ENCODE measurements at regions not wholly inside any gene's neighbourhood (a gene's known extent, or its start where the extent isn't known, plus 50 kb on each side); places are given as distances from the start of the nearest gene placed in this dataset.

DNA sequence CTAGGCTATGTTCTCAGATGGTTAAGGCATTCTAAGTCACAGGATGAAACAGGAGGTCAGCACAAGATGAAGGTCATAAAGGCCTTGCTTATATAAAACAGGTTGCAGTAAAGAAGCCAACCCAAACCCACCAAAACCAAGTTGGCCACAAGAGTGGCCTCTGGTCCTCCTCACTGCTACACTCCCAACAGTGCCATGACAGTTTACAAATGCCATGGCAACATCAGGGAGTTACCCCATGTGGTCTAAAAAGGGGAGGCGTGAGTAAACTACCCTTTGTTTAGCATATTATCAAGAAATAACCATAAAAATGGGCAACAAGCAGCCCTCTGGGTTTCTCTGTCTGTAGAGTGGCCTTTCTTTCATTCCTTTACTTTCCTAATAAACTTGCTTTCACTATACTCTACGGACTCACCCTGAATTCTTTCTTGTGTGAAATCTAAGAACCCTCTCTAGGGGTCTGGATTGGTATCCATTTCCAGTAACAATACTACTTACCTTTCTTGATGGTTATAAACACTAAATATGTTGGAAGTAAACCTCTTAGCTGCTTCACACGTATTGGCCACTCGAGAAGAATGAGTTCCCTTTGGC, 1237.9 kb downstream of the FAM181B start:
- intact Hi-C loops (cut with DNase I) = no loop called here

DNA sequence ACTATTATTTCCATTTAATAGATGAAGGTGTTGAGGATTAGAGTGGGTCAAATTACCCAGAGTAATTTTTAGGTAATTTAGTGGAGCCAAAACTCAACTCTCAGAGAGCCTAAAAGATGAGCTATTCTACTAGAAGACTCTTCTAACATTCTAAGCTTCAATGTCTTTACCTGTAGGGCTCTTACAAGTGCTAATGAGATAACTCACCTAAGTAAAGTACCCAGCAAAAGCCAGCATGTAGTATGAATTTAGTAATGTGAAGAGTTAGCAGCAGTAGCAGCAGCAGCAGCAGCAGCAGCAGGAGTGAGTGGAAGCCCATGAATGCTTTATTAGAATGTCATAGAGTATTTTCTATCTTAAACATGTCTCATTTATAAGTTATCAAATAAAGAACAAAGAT, 1239.2 kb downstream of the FAM181B start:
- intact Hi-C loops (cut with DNase I) = no loop called here
- DNase-seq = no peak

More for the DNA sequence above, 1237.9 kb downstream of the FAM181B start:
- no peak for DNase-seq

DNA sequence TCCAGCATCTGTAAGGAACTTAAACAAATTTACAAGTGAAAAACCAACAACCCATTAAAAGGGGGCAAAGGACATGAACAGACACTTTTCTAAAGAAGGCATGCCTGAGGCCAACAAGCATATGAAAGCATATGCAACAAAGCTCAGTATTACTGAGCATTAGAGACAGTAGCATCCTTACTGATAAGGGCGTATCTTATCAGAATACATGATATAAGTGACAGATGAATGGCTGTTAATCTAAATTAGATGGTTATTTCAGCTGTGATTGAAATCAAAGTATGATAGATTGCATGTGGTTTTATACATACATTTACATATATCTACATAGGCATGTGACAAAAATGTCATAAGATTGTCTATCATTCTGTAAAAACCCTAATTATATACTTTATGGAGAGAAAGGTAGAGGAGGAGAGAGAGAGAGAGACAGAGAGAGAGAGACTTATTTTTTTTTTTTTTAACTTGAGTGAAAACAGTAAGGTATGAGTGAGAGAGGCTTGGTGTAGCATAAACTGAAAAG, 1240.7 kb downstream of the FAM181B start:
- DNase-seq = no peak

DNA sequence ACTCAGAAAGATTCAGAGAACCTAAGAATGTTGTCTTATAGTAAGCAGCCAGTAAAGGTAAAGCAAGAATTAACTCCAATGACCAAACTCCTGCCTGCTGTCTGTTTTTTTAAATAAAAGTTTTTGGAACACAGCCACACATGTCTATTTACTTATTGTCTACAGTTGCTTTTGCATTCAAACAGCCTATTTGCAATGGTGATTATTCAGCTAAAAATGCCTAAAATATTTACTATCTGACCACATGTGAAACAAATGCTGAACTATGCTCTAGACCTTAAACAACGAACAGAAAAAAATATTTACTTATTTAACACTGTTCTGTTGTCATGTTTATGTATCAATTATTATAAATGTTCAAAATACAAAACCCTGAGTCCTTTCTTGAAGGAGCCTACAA, 1246.6 kb downstream of the FAM181B start:
- intact Hi-C loops (cut with DNase I) = no loop called here
- no peak for DNase-seq

More for the DNA sequence above, 1240.7 kb downstream of the FAM181B start:
- intact Hi-C loops (cut with DNase I) = no loop called here

DNA sequence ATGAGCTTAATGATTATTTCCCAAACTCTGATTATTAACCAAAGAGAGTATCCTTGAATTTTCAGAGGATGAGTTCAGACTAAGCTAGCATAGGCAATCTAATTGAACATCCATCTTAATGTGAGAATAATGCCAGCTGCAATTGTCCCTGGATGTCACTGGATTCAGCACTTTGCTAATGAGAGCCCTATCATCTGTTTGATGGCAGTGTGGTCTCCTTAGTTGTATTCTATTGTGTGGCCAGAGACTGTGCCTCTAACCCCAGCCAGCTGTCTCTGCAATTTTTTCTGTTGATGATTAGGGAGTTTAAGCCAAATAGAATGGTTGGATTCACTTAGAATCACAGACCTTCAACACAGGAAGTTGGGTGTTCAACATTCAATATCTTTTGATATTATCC, 1249.5 kb downstream of the FAM181B start:
- no peak for DNase-seq
- intact Hi-C loops (cut with DNase I) = no loop called here

DNA sequence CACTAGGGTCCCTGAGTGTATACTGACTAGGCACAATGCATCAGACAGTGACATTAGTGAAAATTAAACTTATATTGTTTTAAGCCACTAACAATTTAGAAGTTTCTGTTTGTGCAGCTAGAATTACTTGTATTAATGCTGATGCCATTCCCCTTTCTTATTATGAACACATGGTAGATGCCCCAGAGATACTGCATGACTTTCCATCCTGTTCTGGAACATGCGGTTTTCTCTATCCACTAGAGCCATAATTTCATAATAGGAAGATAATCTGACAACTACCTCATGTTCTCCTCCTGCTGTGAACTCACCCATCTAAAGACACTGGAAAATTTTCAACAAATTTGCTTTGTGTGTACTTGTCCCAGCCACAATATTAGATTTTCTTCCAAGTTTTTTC, 1256.4 kb downstream of the FAM181B start:
- no peak for DNase-seq
- intact Hi-C loops (cut with DNase I) = no loop called here

DNA sequence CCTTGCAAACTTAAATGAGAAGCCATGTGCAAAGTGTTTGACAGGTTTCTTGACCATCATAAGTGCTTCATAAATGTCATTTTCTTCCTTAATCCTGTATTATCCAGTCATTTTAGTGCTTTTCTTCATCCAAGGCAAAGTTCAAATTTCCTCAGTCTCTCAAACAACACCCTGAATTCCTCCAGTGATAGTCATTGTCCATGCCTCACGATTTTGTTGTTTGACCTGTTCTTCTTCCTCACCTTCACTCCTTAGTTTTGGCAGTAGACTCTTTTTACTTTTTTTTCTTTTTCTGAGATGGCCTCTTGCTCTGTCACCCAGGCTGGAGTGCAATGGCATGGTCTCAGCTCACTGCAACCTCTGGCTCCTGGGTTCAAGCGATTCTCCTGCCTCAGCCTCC, 1257.3 kb downstream of the FAM181B start:
- DNase-seq = no peak
- intact Hi-C loops (cut with DNase I) = no loop called here

DNA sequence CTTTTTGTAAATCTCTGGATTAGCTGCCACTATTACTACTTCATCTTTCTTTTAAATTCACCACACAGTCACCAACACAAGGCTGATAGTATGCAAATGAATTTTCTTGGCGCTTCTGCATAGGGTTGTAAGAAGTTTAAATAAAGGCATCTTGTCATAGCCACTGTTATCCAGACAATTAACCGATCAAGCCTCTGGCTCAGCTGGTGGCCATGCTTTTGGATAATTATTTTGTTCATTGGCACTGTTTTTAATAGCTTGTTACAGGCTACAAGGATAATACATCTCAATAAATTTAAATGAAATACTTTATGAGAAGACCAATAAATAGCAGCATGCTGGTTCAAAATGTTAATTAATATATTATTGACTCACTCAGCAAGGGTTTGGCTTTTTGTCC, 1261.0 kb downstream of the FAM181B start:
- intact Hi-C loops (cut with DNase I) = no loop called here

DNA sequence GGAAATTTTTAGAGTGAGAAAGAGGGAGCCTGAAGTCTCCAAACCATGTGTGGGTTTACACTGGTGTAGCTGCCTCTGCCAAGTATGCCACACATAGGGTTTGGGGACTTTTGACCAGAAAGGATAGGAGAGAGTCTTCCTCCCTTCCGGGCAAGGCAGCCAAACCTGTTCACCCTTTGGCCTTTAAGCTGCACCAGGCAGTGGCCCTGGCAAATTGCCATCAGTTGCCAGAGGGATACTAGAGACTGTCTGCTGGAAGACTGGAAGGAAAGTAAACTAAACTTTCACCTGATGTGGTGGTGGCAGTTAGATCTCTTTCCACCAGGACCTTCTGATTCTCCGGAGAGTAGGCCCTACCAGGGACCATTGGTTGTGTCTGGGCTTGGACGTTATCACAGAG, 1263.2 kb downstream of the FAM181B start:
- no peak for DNase-seq

More for the DNA sequence above, 1261.0 kb downstream of the FAM181B start:
- no peak for DNase-seq

DNA sequence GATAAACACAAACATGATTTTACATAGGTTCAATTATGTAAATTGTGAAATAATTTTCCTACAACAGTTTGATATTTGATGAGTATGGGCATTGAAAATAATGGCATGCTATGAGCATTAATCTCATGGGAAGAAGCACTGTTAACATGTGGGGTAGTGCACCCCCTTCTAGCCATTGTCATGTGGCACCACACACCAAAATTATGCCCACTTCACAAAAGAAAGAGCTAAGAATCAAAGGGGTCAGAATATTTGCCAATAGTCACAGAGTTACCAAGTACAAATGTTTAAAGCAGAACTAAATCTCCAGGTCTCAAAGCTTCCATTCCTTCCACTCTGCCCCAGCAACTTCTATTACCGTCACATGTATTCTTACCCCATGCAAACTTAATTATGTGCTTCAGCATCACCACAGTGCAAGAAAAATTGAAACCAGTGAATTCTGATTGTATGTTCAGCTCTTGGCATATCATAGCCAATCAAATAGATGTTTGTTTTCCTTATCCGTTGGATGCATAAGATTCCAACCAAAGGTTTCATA, 1273.8 kb downstream of the FAM181B start:
- DNase-seq = no peak
- intact Hi-C loops (cut with DNase I) = no loop called here

More for the DNA sequence above, 1263.2 kb downstream of the FAM181B start:
- intact Hi-C loops (cut with DNase I) = no loop called here

DNA sequence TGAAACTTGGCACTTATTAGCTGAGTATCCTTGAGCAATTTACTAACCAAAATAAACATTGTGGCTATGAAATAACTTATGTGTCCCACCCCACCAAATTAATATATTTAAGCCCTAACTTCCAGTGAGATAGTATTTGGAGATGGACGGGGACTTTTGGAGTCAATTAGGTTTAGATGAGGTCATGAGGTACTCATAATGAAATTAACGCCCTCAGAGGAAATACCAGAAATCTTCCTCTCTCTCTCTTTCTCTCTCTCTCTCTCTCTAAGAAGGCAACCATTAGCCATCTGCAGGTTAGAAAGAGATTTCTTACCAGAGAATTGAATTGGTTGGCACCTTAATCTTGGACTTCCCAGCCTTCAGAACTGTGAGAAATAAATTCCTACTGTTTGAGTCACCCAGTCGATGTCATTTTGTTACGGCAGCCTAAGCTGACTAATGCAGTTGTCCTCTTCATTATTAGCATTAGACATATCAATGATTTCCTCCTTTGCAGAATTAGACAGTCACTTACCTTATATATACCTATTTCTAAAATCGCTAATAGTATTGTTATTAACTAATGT, 1284.0 kb downstream of the FAM181B start:
- no peak for DNase-seq
- intact Hi-C loops (cut with DNase I) = no loop called here

DNA sequence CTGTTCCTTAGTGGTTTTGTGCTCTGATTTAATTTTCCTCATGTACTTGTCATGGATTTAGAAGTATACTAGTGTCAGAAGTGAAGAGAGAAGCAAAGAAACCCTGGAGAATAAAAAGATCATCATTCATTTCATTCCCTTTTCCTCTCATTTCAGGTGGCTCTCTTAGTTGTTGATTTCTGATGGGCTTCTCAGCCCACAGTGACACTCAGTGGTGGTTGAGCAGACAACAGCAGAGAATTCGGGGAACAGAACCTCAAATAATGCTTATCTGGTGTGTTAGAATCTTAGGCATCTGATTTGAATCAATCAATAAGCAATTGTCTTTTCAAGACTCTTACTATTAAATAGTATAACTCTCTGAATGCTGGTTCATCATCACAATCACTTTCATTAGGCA, 1289.4 kb downstream of the FAM181B start:
- intact Hi-C loops (cut with DNase I) = no loop called here
- DNase-seq = peak in 1 of 10 donors; percentile 9

DNA sequence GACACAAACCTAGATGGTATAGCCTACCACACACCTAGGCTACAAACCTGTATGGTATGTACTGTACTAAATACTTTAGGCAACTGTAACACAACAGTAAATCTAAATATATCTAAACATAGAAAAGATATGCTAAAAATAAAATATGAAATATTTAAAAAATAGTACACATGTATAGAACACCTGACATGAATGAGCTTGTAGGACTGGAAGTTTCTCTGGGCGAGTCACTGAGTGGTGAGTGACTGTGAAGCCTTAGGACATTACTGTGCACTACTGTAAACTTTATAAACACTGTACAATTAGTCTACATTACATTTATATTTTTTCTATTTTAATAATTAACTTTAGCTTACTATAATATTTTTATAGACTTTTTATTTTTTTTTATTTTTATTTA, 1301.3 kb downstream of the FAM181B start:
- intact Hi-C loops (cut with DNase I) = no loop called here
- no peak for DNase-seq

DNA sequence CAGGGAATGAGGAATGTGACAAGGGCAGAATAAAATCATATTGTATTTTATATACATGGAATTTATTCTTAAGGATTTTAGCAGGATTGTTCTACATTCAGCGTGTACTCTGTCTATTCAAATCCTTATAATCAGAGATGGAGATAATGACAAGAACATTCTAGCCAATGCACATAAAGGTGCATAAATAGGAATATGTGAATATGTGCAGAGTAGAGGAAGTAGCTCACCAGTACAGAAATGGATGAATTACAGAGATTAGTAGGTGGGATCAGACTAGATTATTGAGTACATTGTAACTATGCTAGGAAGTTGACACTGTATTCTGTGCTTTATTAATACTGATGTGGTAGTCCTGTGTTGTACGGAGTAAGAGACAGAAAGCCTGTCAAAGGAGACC, 1308.8 kb downstream of the FAM181B start:
- intact Hi-C loops (cut with DNase I) = no loop called here
- DNase-seq = no peak

DNA sequence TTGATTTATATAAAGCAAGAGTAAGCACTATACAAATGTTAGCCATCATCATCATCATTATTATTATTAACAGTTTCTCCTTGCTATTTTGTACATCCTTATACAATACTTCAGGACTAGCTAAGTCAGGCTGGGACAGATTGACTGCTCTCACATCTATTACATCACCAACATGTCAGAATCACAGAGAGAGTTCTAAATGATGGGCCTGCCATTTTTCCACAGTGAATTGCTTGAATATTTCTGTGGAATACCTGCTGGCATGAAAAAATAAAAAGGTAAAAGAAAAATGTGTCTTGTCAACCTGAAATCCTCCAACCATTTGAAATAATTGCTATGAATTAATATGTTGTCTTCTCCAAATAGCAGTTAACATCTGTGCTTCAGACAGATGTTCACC, 1311.3 kb downstream of the FAM181B start:
- DNase-seq = no peak
- intact Hi-C loops (cut with DNase I) = no loop called here

DNA sequence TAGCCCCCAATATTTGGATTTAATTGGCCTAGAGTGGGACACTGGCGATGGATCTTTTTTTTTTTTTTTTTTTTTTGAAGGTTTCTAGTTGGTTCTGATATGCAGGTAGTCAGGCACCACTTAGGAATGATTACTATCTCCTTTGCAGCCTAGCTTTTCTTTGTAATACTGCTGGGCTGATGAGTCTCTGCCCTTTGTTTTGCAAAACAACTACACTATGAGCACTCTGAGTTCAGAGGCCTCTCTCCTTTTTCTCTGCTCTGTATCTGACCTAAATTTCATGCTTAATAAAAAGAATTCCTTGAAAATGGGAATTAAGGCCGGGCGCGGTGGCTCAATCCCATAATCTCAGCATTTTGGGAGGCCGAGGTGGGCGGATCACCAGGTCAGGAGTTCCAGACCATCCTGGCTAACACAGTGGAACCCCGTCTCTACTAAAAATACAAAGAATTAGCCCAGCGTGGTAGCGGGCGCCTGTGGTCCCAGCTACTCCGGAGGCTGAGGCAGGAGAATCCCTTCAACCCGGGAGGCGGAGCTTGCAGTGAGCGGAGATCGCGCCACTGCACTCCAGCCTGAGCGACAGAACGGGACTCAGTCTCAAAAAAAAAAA, 1312.3 kb downstream of the FAM181B start:
- peak in 1 of 10 donors; percentile 67 for DNase-seq
- intact Hi-C loops (cut with DNase I) = no loop called here

DNA sequence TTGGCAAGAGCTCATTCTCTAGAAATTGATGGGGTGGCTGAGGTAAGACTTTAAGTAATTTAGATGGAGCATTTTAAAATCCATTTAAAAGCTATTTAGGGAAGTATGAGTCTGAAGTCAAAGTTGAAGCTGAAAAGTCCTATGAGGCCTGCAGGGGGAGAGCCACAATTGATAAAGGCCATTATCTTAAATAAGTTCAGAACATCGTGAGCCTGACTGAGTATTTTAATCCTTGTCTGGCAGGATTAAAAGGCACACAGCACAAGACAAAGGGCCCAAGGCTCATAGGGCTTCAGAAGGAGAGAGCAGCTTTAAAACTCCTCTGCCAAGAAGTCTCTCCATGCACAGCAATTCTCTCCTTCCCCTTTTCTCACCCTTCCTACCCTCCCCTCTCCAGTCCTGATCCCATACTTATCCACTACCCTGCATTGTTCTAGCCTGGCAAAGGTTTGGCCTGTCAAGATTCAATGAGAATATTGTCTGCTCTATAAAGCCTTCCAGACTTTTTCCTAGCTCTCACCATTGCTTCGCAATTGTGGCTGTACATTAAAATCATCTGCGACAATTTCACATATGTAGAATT, 1312.9 kb downstream of the FAM181B start:
- DNase-seq = no peak
- intact Hi-C loops (cut with DNase I) = no loop called here

DNA sequence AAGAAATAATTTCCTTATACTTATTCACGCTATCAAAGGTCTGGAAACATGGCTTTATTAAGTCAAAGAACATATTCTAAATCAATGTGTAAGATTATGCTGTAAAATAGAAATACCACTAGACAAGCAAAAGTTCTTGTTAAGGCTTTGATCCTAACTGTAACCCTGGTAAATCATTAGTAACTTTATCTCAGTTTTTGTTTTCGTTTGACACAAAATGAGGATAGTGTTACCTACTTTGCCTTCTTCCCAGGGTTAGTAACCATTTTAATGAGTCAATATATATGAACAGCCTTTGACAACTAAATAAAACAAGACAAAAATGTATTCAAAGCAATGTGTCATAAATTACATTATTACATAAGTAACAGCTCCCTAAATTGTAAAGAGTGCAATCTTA, 1336.3 kb downstream of the FAM181B start:
- no peak for DNase-seq
- intact Hi-C loops (cut with DNase I) = no loop called here

DNA sequence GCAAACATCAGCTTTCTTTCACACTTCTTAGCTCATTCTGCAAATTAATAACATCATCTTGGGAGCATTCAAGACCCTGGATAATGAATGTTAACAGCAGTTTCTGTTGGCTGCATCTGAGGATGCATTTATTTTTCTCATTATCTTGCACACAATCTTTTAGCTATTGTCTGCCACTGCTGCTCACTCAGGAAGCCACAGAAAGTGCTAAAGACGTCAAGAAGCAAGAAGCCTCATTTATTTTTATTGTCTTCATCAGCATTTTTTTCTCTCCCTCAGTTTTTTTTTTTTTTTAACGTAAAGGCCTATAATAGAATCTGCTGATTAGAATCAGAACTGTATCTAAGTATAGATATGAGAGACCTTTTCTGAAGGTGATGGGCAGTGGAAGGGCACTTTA, 1339.4 kb downstream of the FAM181B start:
- intact Hi-C loops (cut with DNase I) = no loop called here
- no peak for DNase-seq

DNA sequence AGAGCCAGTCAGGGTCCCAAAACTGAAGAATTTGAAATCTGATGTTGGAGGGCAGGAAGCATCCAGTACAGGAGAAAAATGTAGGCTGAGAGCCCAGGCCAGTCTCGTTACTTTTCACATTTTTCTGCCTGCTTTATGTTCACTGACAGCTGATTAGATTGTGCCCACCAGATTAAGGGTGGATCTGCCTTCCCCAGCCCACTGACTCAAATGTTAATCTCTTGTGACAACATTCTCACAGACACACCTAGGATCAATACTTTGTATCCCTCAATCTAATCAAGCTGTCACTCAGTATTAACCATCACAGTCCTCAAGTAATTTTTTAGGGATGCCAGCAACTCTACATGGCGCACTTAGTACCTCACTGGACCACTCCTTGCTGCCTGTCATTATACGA, 1345.3 kb downstream of the FAM181B start:
- DNase-seq = no peak
- intact Hi-C loops (cut with DNase I) = no loop called here

DNA sequence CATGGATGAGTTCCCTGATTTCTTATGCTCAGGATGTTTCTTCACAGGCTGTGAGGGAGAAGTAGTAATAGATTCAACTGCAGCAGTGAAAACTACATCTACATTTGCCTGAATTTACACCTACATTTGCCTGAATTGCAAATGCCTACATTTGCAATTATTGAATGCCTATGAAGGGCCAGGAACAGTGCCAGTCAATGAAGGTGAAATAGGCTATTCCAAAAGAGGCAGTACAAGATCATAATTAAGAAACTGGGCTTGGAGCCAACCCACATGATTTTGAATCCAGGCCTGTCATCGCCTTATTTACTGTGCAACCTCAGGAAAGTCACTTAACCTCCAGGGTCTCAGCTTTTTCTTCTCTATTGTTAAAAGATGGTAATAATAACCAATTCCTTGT, 1353.3 kb downstream of the FAM181B start:
- no peak for DNase-seq

More for the DNA sequence above, 1353.3 kb downstream of the FAM181B start:
- intact Hi-C loops (cut with DNase I) = no loop called here
